ENCODE measurements at regions not wholly inside any gene's neighbourhood (a gene's known extent, or its start where the extent isn't known, plus 50 kb on each side); places are given as distances from the start of the nearest gene placed in this dataset.

DNA sequence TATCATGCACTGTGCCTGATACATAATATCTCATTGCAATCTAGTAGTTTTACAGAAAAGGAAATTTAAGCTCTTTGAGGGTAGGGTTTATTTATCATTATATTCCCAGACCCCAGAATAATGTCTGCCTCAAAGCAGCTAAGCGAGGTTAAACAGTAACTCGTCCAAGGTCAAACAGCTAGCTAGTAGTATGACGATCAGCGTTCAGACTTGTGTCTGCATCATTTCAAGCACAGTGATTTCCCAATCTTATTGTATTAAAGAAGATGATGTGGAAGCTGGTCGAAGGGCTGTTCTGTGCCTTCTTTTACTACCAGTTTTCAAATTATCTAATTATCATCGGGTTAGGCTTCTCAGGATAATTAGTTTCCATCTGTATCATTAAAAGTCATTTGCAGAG, 55.1 kb upstream of the NFIB start:
- H2AFZ ChIP-seq (ENCODE audit: low read depth, low read length): no peak overlapping the region
- H3K27ac ChIP-seq (ENCODE audit: insufficient read depth, low read depth, low read length): no peak overlapping the region
- FAIRE-seq: no peak
- no TSS peak for BruUV-seq (replicated peaks)
- POLR2A ChIA-PET: no interaction called here
- H3K9ac ChIP-seq (replicated peaks; ENCODE audit: extremely low read depth, insufficient read depth, low read length): no peak overlapping the region
- H3K36me3 ChIP-seq (ENCODE audit: control insufficient read depth in 2 of 2, extremely low read depth in 1 of 2, insufficient read depth in 2 of 2, low read length in 2 of 2): no peaks in the 10 kb centered on the region
- no peak for DNase-seq (ENCODE audit: low read depth, low spot score)
- no peaks in the 10 kb centered on the region for H3K79me2 ChIP-seq (ENCODE audit: control insufficient read depth, insufficient read depth, low read length)
- no peak overlapping the region for H3K4me2 ChIP-seq (ENCODE audit: insufficient read depth, low read length)
- intact Hi-C loops (cut with micrococcal nuclease): no loop called here
- TF ChIP-seq CTCF (IDR thresholded peaks at IDR 0.05; ENCODE audit: extremely low read depth in 1 of 2, insufficient read depth in 1 of 2, low read depth in 1 of 2, low read length in 2 of 2) (no peak), MYC (IDR thresholded peaks at IDR 0.05; ENCODE audit: low read depth, low read length) (no peak)
- TF ChIP-seq, protein P1, sequence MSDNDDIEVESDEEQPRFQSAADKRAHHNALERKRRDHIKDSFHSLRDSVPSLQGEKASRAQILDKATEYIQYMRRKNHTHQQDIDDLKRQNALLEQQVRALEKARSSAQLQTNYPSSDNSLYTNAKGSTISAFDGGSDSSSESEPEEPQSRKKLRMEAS (IDR thresholded peaks at IDR 0.05; ENCODE audit: insufficient read depth, insufficient read length): no peak
- no peaks in the 10 kb centered on the region for H3K9me1 ChIP-seq (replicated peaks; ENCODE audit: control insufficient read depth, extremely low read depth, insufficient read depth, low read length)
- CTCF ChIA-PET: interaction anchor here (0.6 to 1.6 kb wide), 3 partner anchors 12 to 31 kb away, joined by 3 to 8 read pairs (median 3); no protein-coding TSS in a partner anchor
- no peaks in the 10 kb centered on the region for H3K27me3 ChIP-seq (ENCODE audit: control insufficient read depth in 2 of 2, insufficient read depth in 2 of 2, low read length in 2 of 2)
- peaks cover 31% of the 10 kb centered on the region for H3K4me1 ChIP-seq (ENCODE audit: control insufficient read depth, extremely low read depth, insufficient read depth, low read length)
- dilution Hi-C loops (cut with MboI; ENCODE audit: extremely low pct_ligation_motif_present, low sequenced_read_pairs): no loop called here
- H3K4me3 ChIP-seq (replicated peaks in 1 of 3; ENCODE audit: insufficient read depth in 1 of 3, low read depth in 1 of 3, low read length in 3 of 3): no peak overlapping the region
- H4K20me1 ChIP-seq (replicated peaks; ENCODE audit: control insufficient read depth, extremely low read depth, insufficient read depth, low read length): no peaks in the 10 kb centered on the region
- no peaks in the 10 kb centered on the region for H3K9me3 ChIP-seq (replicated peaks; ENCODE audit: control insufficient read depth, insufficient read depth, low read length)

DNA sequence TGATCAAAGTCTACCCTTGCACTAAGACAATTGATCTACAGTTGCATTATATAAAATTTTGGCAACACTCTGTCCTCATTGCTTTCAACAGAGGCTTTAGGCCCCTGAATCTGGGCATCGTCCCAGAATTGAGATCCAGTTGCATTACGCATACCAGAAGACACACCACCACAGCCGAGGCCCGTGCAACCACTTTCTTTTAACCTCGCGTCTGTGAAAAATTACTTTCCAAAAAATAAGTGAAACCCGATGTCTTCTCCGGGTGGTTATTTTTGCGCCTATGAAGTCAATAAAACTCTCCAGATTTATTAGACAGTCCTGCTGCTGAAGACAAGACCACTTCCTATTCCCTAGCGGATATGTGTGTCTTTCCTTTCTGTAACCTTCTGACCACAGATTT, 52.1 kb upstream of the NFIB start:
- no peak overlapping the region for H3K4me3 ChIP-seq (replicated peaks in 1 of 3; ENCODE audit: insufficient read depth in 1 of 3, low read depth in 1 of 3, low read length in 3 of 3)
- BruUV-seq (replicated peaks): no TSS peak
- H3K9ac ChIP-seq (replicated peaks; ENCODE audit: extremely low read depth, insufficient read depth, low read length): no peak overlapping the region
- H3K36me3 ChIP-seq (ENCODE audit: control insufficient read depth in 2 of 2, extremely low read depth in 1 of 2, insufficient read depth in 2 of 2, low read length in 2 of 2): no peaks in the 10 kb centered on the region
- intact Hi-C loops (cut with micrococcal nuclease) (no loop called here), dilution Hi-C loops (cut with MboI; ENCODE audit: extremely low pct_ligation_motif_present, low sequenced_read_pairs) (no loop called here)
- peaks cover 3% of the 10 kb centered on the region for H3K4me1 ChIP-seq (ENCODE audit: control insufficient read depth, extremely low read depth, insufficient read depth, low read length)
- no peak overlapping the region for H3K4me2 ChIP-seq (ENCODE audit: insufficient read depth, low read length)
- ChIA-PET POLR2A (no interaction called here), CTCF (interaction anchor here (1.4 kb wide), 1 partner anchor 12 kb away, joined by 6 read pairs; no protein-coding TSS in a partner anchor)
- H3K9me1 ChIP-seq (replicated peaks; ENCODE audit: control insufficient read depth, extremely low read depth, insufficient read depth, low read length): no peaks in the 10 kb centered on the region
- H3K9me3 ChIP-seq (replicated peaks; ENCODE audit: control insufficient read depth, insufficient read depth, low read length): no peaks in the 10 kb centered on the region
- FAIRE-seq (no peak), DNase-seq (ENCODE audit: low read depth, low spot score) (no peak)
- H2AFZ ChIP-seq (ENCODE audit: low read depth, low read length): no peak overlapping the region
- no peaks in the 10 kb centered on the region for H3K27me3 ChIP-seq (ENCODE audit: control insufficient read depth in 2 of 2, insufficient read depth in 2 of 2, low read length in 2 of 2)
- TF ChIP-seq EZH2 (IDR thresholded peaks at IDR 0.05; ENCODE audit: borderline replicate concordance, low read depth, low read length, severe bottlenecking): no peak
- no peak for TF ChIP-seq MYC (IDR thresholded peaks at IDR 0.05; ENCODE audit: low read depth, low read length)
- no peaks in the 10 kb centered on the region for H4K20me1 ChIP-seq (replicated peaks; ENCODE audit: control insufficient read depth, extremely low read depth, insufficient read depth, low read length)
- H3K27ac ChIP-seq (ENCODE audit: insufficient read depth, low read depth, low read length): no peak overlapping the region
- no peaks in the 10 kb centered on the region for H3K79me2 ChIP-seq (ENCODE audit: control insufficient read depth, insufficient read depth, low read length)
